SKM-1 treated with dmso at 0.1 percent for 144 hours (cell line): ENCODE measurements at regions not wholly inside any gene's neighbourhood (a gene's known extent, or its start where the extent isn't known, plus 50 kb on each side); places are given as distances from the start of the nearest gene placed in this dataset.

ENCODE experiments used
- DNase-seq: peaks from one replicate; lab custom pipeline; 2025; ENCODE audit not compliant: unreplicated experiment; lab: John Stamatoyannopoulos, UW

GRCh38 chr1:235925016-235925415 is 58.3 kb upstream of the LYST start:
- DNase-seq, result no peak

GRCh38 chr1:235923466-235924021 is 56.8 kb upstream of the LYST start:
- DNase-seq, result no peak

GRCh38 chr1:235920596-235921375 is 54.1 kb upstream of the LYST start:
- no peak for DNase-seq

DNA sequence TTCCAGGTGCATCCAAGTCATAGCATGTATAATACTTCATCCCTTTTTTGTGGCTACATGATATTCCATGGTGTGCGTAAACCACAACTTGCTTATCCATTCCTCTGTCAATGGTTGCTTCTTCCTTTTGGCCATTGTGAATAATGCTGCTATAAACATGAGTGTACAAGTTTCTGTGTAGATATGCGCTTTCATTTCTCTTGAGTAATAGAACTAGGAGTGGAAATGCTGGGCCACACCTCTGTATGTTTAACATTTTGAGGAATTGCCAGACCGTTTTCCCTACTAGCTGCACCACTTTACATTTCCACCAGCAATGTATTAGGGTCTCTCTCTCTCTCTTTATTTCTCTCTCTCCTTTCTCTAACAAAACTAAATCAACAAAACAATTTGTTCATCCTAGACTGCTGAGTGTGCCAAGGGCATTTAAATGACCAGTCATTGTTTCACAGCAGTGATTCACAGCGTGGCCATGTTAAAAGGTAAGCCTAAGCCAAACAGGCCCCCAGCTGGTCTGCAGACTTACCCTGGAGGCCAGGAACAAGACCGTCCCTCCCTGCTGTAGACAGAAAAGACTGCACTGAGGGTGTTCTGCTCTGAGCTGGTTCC is 53.2 kb upstream of the LYST start:
- no peak for DNase-seq

DNA sequence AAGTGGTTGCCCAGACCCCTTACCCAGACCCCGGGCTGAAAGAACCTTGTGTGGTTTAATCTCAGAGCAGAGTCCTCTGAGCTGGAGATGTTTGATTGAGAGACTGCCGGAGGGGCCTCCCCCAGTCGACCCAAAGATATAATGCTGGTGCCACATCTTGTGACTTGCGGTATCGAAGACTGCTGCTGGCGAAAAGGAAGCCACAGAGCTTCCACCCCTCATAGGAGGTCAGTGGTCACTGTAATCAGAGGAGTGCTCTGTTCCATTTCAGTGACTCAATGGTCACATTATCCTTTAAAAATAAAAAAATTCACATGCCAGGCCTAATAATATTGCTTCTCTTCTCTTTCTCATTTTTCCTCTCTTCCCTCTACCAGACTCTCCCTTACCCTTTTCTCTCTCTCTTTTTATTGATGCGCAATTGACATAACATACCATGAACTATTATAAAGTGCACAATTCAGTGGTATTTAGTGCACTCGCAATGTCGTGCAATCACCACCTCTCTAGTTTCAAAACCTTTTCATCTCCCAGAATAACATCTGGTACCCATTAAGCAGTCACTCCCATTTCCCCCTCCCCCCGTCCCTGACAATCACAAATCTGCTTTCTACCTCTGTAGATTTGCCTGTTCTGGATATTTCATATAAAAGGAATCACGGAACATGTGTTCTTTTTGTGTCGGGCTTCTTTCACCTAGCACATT is 52.6 kb upstream of the LYST start:
- DNase-seq, result no peak

DNA sequence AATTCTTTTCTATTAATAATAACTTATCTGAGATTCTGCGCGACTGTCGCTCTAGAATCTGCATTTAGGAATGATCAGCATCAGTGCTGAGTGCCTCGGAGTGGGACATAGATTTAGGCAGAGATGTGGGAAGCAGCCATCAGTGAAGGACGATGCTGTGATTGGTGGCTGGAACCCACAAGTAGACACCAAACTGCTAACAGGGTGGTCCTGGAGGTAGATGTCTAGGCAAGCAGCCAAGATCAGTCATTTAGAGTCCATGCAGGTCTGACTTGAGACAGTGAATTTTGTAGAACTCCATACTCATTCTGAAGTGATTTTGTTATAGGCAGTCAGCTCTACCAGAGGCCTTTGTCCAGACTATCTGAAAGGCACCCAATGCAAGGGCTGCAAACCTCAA is 51.8 kb upstream of the LYST start:
- no peak for DNase-seq

DNA sequence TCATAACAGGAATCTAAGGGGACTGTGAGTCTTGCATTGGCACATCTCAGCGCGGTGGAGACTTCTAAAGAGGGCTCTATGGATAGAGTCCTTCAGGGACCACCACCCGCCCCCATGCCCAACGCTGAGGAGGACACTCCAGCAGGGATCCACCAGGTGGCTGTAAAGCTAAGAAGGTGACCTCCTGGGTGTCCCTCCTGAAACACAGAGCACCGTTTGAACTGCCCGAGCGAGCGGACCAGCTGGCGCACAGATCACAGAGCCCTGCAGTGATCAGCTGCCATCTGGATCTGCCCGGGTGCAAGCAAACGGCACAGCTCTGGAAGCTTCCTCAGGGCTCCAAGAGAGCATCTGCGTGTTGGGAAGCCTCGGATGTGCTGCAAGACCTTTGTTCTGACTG is 51.3 kb upstream of the LYST start:
- no peak for DNase-seq

GRCh38 chr1:235917267-235917811 is 50.6 kb upstream of the LYST start:
- DNase-seq, result peak; percentile 90
